Activated T-cell treated with anti-CD3 and anti-CD28 coated beads for 1 hour (primary cell): ENCODE measurements at regions not wholly inside any gene's neighbourhood (a gene's known extent, or its start where the extent isn't known, plus 50 kb on each side); places are given as distances from the start of the nearest gene placed in this dataset.

ENCODE experiments used
- DNase-seq: peaks from one replicate; pipeline ENCODE4 v3.0.0-alpha.2; 2020; ENCODE audit warnings: low read depth

- no peak for DNase-seq
Measured at GRCh38 chr18:39991696-39992265, 1963.3 kb upstream of the PIK3C3 start.

- no peak for DNase-seq
Measured at GRCh38 chr18:39990540-39990939, 1964.5 kb upstream of the PIK3C3 start.

- DNase-seq, result no peak
Measured at GRCh38 chr18:39976771-39977170, 1978.3 kb upstream of the PIK3C3 start.

GRCh38 chr18:39972521-39972920 is 1982.5 kb upstream of the PIK3C3 start:
- DNase-seq, result no peak

GRCh38 chr18:39969803-39970494 is 1985.1 kb upstream of the PIK3C3 start:
- no peak for DNase-seq

GRCh38 chr18:39966275-39966674 is 1988.8 kb upstream of the PIK3C3 start:
- no peak for DNase-seq

- DNase-seq, result no peak
Measured at GRCh38 chr18:39962546-39962945, 1992.5 kb upstream of the PIK3C3 start.

GRCh38 chr18:39960550-39960949 is 1994.5 kb upstream of the PIK3C3 start:
- DNase-seq, result no peak

- DNase-seq, result no peak
Measured at GRCh38 chr18:39959839-39960238, 1995.2 kb upstream of the PIK3C3 start.

- DNase-seq, result no peak
Measured at GRCh38 chr18:39958876-39959275, 1996.2 kb upstream of the PIK3C3 start.

- no peak for DNase-seq
Measured at GRCh38 chr18:39952816-39953215, 2002.2 kb upstream of the PIK3C3 start.

- DNase-seq, result no peak
Measured at GRCh38 chr18:39951142-39951720, 2003.8 kb upstream of the PIK3C3 start.

- no peak for DNase-seq
Measured at GRCh38 chr18:39946623-39947061, 2008.4 kb upstream of the PIK3C3 start.

GRCh38 chr18:39945076-39945475 is 2010.0 kb upstream of the PIK3C3 start:
- no peak for DNase-seq

- DNase-seq, result no peak
Measured at GRCh38 chr18:39942702-39943101, 2012.3 kb upstream of the PIK3C3 start.

- no peak for DNase-seq
Measured at GRCh38 chr18:39938676-39939608, 2016.1 kb upstream of the PIK3C3 start.

- DNase-seq, result no peak
Measured at GRCh38 chr18:39935598-39935997, 2019.4 kb upstream of the PIK3C3 start.

- DNase-seq, result no peak
Measured at GRCh38 chr18:39918847-39919246, 2036.2 kb upstream of the PIK3C3 start.

- no peak for DNase-seq
Measured at GRCh38 chr18:39913672-39914366, 2041.2 kb upstream of the PIK3C3 start.

GRCh38 chr18:39911716-39912115 is 2043.3 kb upstream of the PIK3C3 start:
- DNase-seq, result no peak

GRCh38 chr18:39909706-39910105 is 2045.3 kb upstream of the PIK3C3 start:
- DNase-seq, result no peak

GRCh38 chr18:39886136-39886535 is 2068.9 kb upstream of the PIK3C3 start:
- DNase-seq, result no peak
